Karpas-422 (cell line): ENCODE measurements at regions not wholly inside any gene's neighbourhood (a gene's known extent, or its start where the extent isn't known, plus 50 kb on each side); places are given as distances from the start of the nearest gene placed in this dataset.

ENCODE experiments used
- DNase-seq: peaks from one replicate; pipeline ENCODE4 v3.0.0-alpha.2; 2015
- H2AFZ ChIP-seq: fragments of 200-600 bp; sonication (generic); 2 replicates; pipeline ENCODE4 v1.6.1; 2014; ENCODE audit warnings: antibody characterized with exemption, low read length, mixed read lengths
- H3K27ac ChIP-seq: fragments of 200-600 bp; sonication (generic); 2 replicates; pipeline ENCODE4 v1.5.1; 2014; ENCODE audit warnings: mild to moderate bottlenecking, low read length, moderate library complexity
- H3K27me3 ChIP-seq: fragments of 200-600 bp; sonication (generic); 2 replicates; pipeline ENCODE4 v1.6.1; 2014; ENCODE audit warnings: low read length, mixed read lengths
- H3K36me3 ChIP-seq: fragments of 200-600 bp; sonication (generic); 2 replicates; pipeline ENCODE4 v1.6.1; 2014; ENCODE audit warnings: low read length, mixed read lengths; ENCODE audit not compliant: insufficient read depth
- H3K4me1 ChIP-seq: fragments of 200-600 bp; sonication (generic); 2 replicates; pipeline ENCODE4 v1.6.1; 2014; ENCODE audit warnings: mild to moderate bottlenecking, low read length, mixed read lengths
- H3K4me2 ChIP-seq: fragments of 200-600 bp; sonication (generic); 2 replicates; pipeline ENCODE4 v1.6.1; 2014; ENCODE audit warnings: low read length, low read depth, mild to moderate bottlenecking; ENCODE audit not compliant: poor library complexity, severe bottlenecking
- H3K4me3 ChIP-seq: fragments of 200-600 bp; sonication (generic); 2 replicates; pipeline ENCODE4 v1.5.1; 2014; ENCODE audit warnings: mild to moderate bottlenecking, antibody characterized with exemption, low read length, mixed read lengths
- H3K79me2 ChIP-seq: fragments of 200-600 bp; sonication (generic); 2 replicates; pipeline ENCODE4 v1.6.1; 2014; ENCODE audit warnings: mild to moderate bottlenecking, low read length, mixed read lengths
- H3K9ac ChIP-seq: fragments of 200-600 bp; sonication (generic); 2 replicates; pipeline ENCODE4 v1.6.0; 2014; ENCODE audit warnings: low read length
- H3K9me2 ChIP-seq: fragments of 200-600 bp; sonication (generic), shearing (Covaris generic); replicated peaks from 2 replicates; pipeline ENCODE4 v1.6.0; 2014; ENCODE audit warnings: mild to moderate bottlenecking, low read length, moderate library complexity; ENCODE audit not compliant: insufficient read depth
- H3K9me3 ChIP-seq: fragments of 300-700, 200-600 bp; sonication (generic); 2 replicates; pipeline ENCODE4 v1.6.1; 2014; ENCODE audit warnings: low read length, mixed read lengths
- H4K20me1 ChIP-seq: fragments of 200-600 bp; sonication (generic); 2 replicates; pipeline ENCODE4 v1.6.1; 2014; ENCODE audit warnings: mild to moderate bottlenecking, antibody characterized with exemption, low read length, low read depth; ENCODE audit not compliant: insufficient read depth

- H3K9ac ChIP-seq: no peak overlapping the region
- H3K9me2 ChIP-seq: 0 out of 2 replicates have a peak, but pooled peaks cover 7% of the 10 kb centered on the region
- H3K9me3 ChIP-seq: no peaks in the 10 kb centered on the region
- no peaks in the 10 kb centered on the region for H3K36me3 ChIP-seq
- no peak overlapping the region for H2AFZ ChIP-seq
- H4K20me1 ChIP-seq: no peaks in the 10 kb centered on the region
- H3K79me2 ChIP-seq: no peaks in the 10 kb centered on the region
- DNase-seq: no peak
- no peak overlapping the region for H3K4me2 ChIP-seq
- 0 out of 2 replicates have a peak, but pooled peaks cover 3% of the 10 kb centered on the region for H3K27me3 ChIP-seq
- H3K4me1 ChIP-seq: no peaks in the 10 kb centered on the region
- H3K4me3 ChIP-seq: no peak overlapping the region
- no peak overlapping the region for H3K27ac ChIP-seq
Measured at GRCh38 chr3:59450437-59450836, 400.6 kb upstream of the CFAP20DC start.

- H3K9me3 ChIP-seq: no peaks in the 10 kb centered on the region
- H3K27ac ChIP-seq: no peak overlapping the region
- H3K4me2 ChIP-seq: no peak overlapping the region
- H3K36me3 ChIP-seq: no peaks in the 10 kb centered on the region
- no peak overlapping the region for H3K9ac ChIP-seq
- H3K79me2 ChIP-seq: no peaks in the 10 kb centered on the region
- no peaks in the 10 kb centered on the region for H3K9me2 ChIP-seq
- H3K27me3 ChIP-seq: no peaks in the 10 kb centered on the region
- H3K4me3 ChIP-seq: no peak overlapping the region
- H4K20me1 ChIP-seq: no peaks in the 10 kb centered on the region
- no peak overlapping the region for H2AFZ ChIP-seq
- H3K4me1 ChIP-seq: no peaks in the 10 kb centered on the region
- no peak for DNase-seq
Measured at GRCh38 chr3:59446775-59447465, 397.1 kb upstream of the CFAP20DC start.

GRCh38 chr3:59444676-59445075 lies 394.9 kb upstream of the CFAP20DC start:
- H3K4me3 ChIP-seq: no peak overlapping the region
- H3K9ac ChIP-seq: no peak overlapping the region
- H3K79me2 ChIP-seq: no peaks in the 10 kb centered on the region
- no peaks in the 10 kb centered on the region for H3K4me1 ChIP-seq
- no peak overlapping the region for H3K27ac ChIP-seq
- no peak for DNase-seq
- no peak overlapping the region for H3K4me2 ChIP-seq
- H3K9me3 ChIP-seq: no peaks in the 10 kb centered on the region
- H4K20me1 ChIP-seq: no peaks in the 10 kb centered on the region
- no peaks in the 10 kb centered on the region for H3K27me3 ChIP-seq
- H3K36me3 ChIP-seq: no peaks in the 10 kb centered on the region
- H2AFZ ChIP-seq: no peak overlapping the region
- H3K9me2 ChIP-seq: no peaks in the 10 kb centered on the region

- Histone ChIP-seq H2AFZ (no peak overlapping the region), H3K36me3 (no peaks in the 10 kb centered on the region), H3K9me2 (no peaks in the 10 kb centered on the region), H3K9ac (no peak overlapping the region), H3K27me3 (no peaks in the 10 kb centered on the region), H3K4me3 (no peak overlapping the region), H3K4me2 (no peak overlapping the region), H3K79me2 (no peaks in the 10 kb centered on the region), H3K4me1 (no peaks in the 10 kb centered on the region), H3K27ac (no peak overlapping the region), H3K9me3 (no peaks in the 10 kb centered on the region), H4K20me1 (no peaks in the 10 kb centered on the region)
- no peak for DNase-seq
Measured at GRCh38 chr3:59444294-59444671, 394.5 kb upstream of the CFAP20DC start.

GRCh38 chr3:59443618-59444293 lies 393.9 kb upstream of the CFAP20DC start:
- no peak for DNase-seq

GRCh38 chr3:59442046-59442445 lies 392.2 kb upstream of the CFAP20DC start:
- Histone ChIP-seq H3K4me1 (no peaks in the 10 kb centered on the region), H3K9me3 (no peaks in the 10 kb centered on the region), H3K4me2 (no peak overlapping the region), H3K27ac (no peak overlapping the region), H3K4me3 (no peak overlapping the region), H3K9me2 (no peaks in the 10 kb centered on the region), H3K36me3 (no peaks in the 10 kb centered on the region), H3K79me2 (no peaks in the 10 kb centered on the region), H3K27me3 (no peaks in the 10 kb centered on the region), H3K9ac (no peak overlapping the region), H2AFZ (no peak overlapping the region), H4K20me1 (no peaks in the 10 kb centered on the region)
- no peak for DNase-seq

More at GRCh38 chr3:59443618-59444293, 393.9 kb upstream of the CFAP20DC start:
- Histone ChIP-seq H3K27me3 (no peaks in the 10 kb centered on the region), H3K79me2 (no peaks in the 10 kb centered on the region), H3K4me2 (no peak overlapping the region), H3K4me1 (no peaks in the 10 kb centered on the region), H3K9ac (no peak overlapping the region), H3K9me3 (no peaks in the 10 kb centered on the region), H3K36me3 (no peaks in the 10 kb centered on the region), H3K27ac (no peak overlapping the region), H2AFZ (no peak overlapping the region), H4K20me1 (no peaks in the 10 kb centered on the region), H3K4me3 (no peak overlapping the region), H3K9me2 (no peaks in the 10 kb centered on the region)

GRCh38 chr3:59440285-59441028 lies 390.6 kb upstream of the CFAP20DC start:
- no peak overlapping the region for H3K4me3 ChIP-seq
- H2AFZ ChIP-seq: no peak overlapping the region
- no peak overlapping the region for H3K4me2 ChIP-seq
- no peaks in the 10 kb centered on the region for H3K9me2 ChIP-seq
- DNase-seq: no peak
- no peaks in the 10 kb centered on the region for H3K27me3 ChIP-seq
- H4K20me1 ChIP-seq: no peaks in the 10 kb centered on the region
- no peaks in the 10 kb centered on the region for H3K36me3 ChIP-seq
- H3K27ac ChIP-seq: no peak overlapping the region
- no peaks in the 10 kb centered on the region for H3K4me1 ChIP-seq
- H3K9ac ChIP-seq: no peak overlapping the region
- H3K79me2 ChIP-seq: no peaks in the 10 kb centered on the region
- H3K9me3 ChIP-seq: no peaks in the 10 kb centered on the region

GRCh38 chr3:59438492-59438891 lies 388.7 kb upstream of the CFAP20DC start:
- no peaks in the 10 kb centered on the region for H4K20me1 ChIP-seq
- H3K9me3 ChIP-seq: no peaks in the 10 kb centered on the region

More at GRCh38 chr3:59438492-59438891, 388.7 kb upstream of the CFAP20DC start:
- no peaks in the 10 kb centered on the region for H3K4me1 ChIP-seq
- no peaks in the 10 kb centered on the region for H3K36me3 ChIP-seq
- no peak overlapping the region for H2AFZ ChIP-seq
- H3K9ac ChIP-seq: no peak overlapping the region
- H3K79me2 ChIP-seq: no peaks in the 10 kb centered on the region
- no peaks in the 10 kb centered on the region for H3K27me3 ChIP-seq
- DNase-seq: no peak
- no peak overlapping the region for H3K4me2 ChIP-seq
- H3K27ac ChIP-seq: no peak overlapping the region
- H3K4me3 ChIP-seq: no peak overlapping the region
- no peaks in the 10 kb centered on the region for H3K9me2 ChIP-seq
